GM19324 (cell line): ENCODE measurements at regions not wholly inside any gene's neighbourhood (a gene's known extent, or its start where the extent isn't known, plus 50 kb on each side); places are given as distances from the start of the nearest gene placed in this dataset.

Source experiments
- ATAC-seq: cut with Tn5 transposase; IDR thresholded peaks from one replicate; pipeline ENCODE4 v1.9.1; 2021; ENCODE audit warnings: mild to moderate bottlenecking, moderate library complexity; ENCODE audit not compliant: unreplicated experiment, low FRiP score

- ATAC-seq, result no peak
Observed at GRCh38 chr7:33841031-33841430, 64.3 kb upstream of the BMPER start.

GRCh38 chr7:33841705-33842129 is 63.6 kb upstream of the BMPER start:
- ATAC-seq, result no peak

- ATAC-seq, result no peak
Observed at GRCh38 chr7:33842150-33842549, 63.2 kb upstream of the BMPER start.

DNA sequence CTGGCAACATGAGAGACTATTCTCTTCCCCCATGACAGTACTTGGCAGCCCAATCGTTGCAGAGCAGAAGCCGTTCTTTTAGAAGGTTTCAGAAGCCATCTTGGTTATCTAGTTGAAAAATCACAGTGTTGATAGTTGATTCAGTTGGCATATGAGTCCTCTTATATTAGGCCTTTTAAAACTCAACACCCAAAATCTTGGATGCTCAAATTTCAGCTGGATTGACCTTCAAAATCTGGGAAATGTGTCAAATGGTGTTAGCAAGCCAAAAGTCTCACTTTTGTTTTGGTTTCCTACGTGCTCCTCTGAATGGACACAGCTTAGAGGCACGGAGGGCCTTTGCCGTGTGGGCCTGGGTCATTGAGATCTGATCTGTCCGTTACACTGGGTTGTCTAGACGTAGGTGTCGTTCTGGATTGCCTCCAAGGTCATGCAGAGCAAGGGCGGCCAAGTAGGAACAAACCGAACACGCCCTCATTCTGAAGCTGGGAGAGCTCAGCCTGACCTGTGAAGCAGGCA is 59.3 kb upstream of the BMPER start:
- no peak for ATAC-seq

DNA sequence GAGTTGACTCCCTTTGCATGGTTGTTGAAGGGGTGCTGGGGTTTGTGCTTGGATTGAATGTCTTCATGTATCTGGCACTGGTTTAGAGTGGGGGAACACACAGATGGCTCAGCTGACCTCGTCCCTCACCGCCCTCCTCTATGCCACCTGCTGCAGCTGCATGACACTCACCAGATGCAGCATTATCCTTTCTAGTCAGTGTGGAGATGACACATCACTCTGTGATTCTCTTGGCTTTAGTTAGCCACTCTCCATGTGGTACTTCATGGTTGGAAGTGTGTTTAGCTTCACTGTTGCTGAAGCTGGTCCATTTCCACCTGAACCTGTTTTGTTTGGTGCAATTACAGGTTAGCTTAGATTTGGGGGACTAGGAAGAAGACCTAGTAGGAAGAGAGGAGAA is 56.3 kb upstream of the BMPER start:
- no peak for ATAC-seq

DNA sequence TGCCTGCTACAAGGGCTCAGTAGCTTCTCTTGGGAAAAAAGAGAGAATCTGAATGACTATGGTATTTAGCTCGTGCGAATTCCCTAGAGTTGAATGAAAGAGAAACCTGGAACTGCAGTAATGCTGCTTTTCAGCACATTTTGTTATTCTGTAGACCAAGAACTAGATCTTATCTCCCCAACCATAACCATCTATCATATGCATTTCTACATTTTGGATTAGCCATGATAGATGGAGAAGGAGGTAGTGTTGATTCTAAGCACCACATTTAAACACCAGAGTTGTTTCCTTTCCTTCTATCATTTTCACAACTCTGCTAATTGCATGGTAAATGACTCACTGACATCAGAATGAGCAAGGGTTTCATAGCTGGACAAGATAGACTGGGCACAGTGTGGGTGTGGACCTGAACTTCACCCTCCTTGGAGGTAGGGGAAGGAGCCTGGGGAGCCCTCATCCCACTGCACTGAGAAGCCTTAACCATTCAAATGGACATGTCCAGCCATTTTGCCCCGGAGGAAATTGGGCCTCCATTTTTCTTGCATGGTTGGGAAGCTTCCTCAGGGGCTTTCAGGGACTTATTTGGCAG is 55.3 kb upstream of the BMPER start:
- no peak for ATAC-seq

DNA sequence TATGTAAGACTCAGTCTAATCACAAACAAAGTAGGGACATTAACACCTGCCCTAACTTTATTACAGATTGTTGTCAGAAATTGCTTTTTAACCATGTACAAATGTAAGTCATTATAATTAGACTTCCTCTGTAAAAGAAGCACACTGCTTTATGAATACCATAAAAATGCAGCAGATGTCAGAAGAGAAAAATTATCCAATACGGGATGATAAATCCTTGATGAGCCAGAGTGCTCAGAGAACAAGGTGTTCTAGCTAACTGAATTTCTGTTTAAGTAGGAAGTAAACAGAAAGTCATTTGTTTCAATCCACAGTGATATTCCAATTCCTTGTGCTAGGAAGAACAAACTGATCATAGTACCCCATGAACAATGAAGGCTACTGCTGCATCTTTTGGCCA is 54.6 kb upstream of the BMPER start:
- no peak for ATAC-seq

- ATAC-seq, result no peak
Observed at GRCh38 chr7:33852838-33853237, 52.5 kb upstream of the BMPER start.

DNA sequence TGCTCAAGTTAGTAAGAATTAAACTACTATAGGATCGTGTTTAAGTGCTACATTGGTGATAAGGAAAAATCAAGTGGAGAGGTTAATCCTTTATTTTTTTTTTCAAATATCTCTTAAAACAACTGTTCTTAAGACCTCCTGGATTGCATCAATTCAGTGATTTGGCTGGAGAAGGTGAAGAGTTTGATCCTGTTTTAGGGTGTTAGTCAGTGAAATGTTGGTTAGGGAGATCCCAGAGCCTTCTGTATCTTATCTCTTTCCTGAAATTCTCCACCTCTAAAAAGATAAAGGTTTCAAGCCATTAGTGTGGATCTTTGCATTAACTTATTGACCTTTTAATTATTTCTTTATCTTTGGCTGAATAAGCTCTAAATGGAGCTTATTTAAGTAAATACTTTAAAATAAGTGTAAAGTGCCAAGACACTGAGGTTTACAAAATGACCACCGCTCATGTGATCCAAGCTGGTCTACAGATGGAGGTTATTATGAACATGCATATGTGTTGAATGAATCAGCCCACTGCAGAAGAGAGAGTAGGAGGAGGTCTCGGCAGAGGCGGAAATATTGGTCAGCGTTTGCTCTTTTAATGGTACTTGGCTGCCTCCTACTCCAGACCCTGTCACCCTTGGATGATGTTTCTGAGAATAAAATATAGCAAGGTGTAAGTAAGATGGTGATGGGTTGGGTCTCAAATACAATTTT is 51.8 kb upstream of the BMPER start:
- ATAC-seq, result no peak

- ATAC-seq, result no peak
Observed at GRCh38 chr7:33854178-33854577, 51.2 kb upstream of the BMPER start.

GRCh38 chr7:33854801-33855350 is 50.5 kb upstream of the BMPER start:
- ATAC-seq, result no peak
